LNCaP clone FGC (cell line): ENCODE measurements at regions not wholly inside any gene's neighbourhood (a gene's known extent, or its start where the extent isn't known, plus 50 kb on each side); places are given as distances from the start of the nearest gene placed in this dataset.
"Not testable (repeated sequence)": the region's sequence is repeated elsewhere in the genome, so short reads cannot be mapped to it uniquely, and the experiment has no call there.

Source experiments
- DNase-seq: peaks from one replicate; pipeline ENCODE4 v3.0.0-alpha.2; 2011; ENCODE audit warnings: low read depth
- H3K4me3 ChIP-seq: 2 replicates; pipeline ENCODE4 v1.5.1; 2011; ENCODE audit warnings: mild to moderate bottlenecking, low read depth, low read length, control low read depth
- CTCF ChIP-seq: IDR thresholded peaks from 2 replicates; pipeline ENCODE4 v1.5.1; 2012; ENCODE audit warnings: mild to moderate bottlenecking; ENCODE audit not compliant: control insufficient read depth, insufficient read depth; ENCODE audit errors: extremely low read depth

- peak; percentile 36 for TF ChIP-seq CTCF
- no peak for DNase-seq
- H3K4me3 ChIP-seq, result no peak overlapping the region
These were observed 103.6 kb downstream of the RTL3 start for GRCh38 chrX:78555401-78555980.

- not testable (repeated sequence) for H3K4me3 ChIP-seq, DNase-seq
These were observed 106.5 kb downstream of the RTL3 start for GRCh38 chrX:78552628-78553027.

GRCh38 chrX:78548012-78548411 lies 111.1 kb downstream of the RTL3 start:
- no peak for TF ChIP-seq CTCF
- no peak for DNase-seq
- no peak overlapping the region for H3K4me3 ChIP-seq

- no peak for TF ChIP-seq CTCF
- DNase-seq, result no peak
- H3K4me3 ChIP-seq, result no peak overlapping the region
These were observed 113.9 kb downstream of the RTL3 start for GRCh38 chrX:78545233-78545632.

- H3K4me3 ChIP-seq, result no peak overlapping the region
- no peak for TF ChIP-seq CTCF
- DNase-seq, result no peak
These were observed 115.8 kb downstream of the RTL3 start for GRCh38 chrX:78543281-78543680.

- no peak for TF ChIP-seq CTCF
- DNase-seq, result no peak
- no peak overlapping the region for H3K4me3 ChIP-seq
These were observed 119.0 kb downstream of the RTL3 start for GRCh38 chrX:78540171-78540570.

GRCh38 chrX:78534221-78534620 lies 124.9 kb downstream of the RTL3 start:
- no peak overlapping the region for H3K4me3 ChIP-seq
- no peak for DNase-seq
- no peak for TF ChIP-seq CTCF
